ENCODE measurements at regions not wholly inside any gene's neighbourhood (a gene's known extent, or its start where the extent isn't known, plus 50 kb on each side); places are given as distances from the start of the nearest gene placed in this dataset.
"Not testable (repeated sequence)": the region's sequence is repeated elsewhere in the genome, so short reads cannot be mapped to it uniquely, and the experiment has no call there.

- not testable (repeated sequence) for TF ChIP-seq CTCF (conservative IDR thresholded peaks at IDR 0.05; ENCODE audit: low read depth in 2 of 2); ZNF331 (CRISPR knock-in tag; IDR thresholded peaks at IDR 0.05; ENCODE audit: low read depth); EZH2phosphoT487 (IDR thresholded peaks at IDR 0.05; ENCODE audit: unreplicated experiment); ETS1 (IDR thresholded peaks at IDR 0.05); REST (IDR thresholded peaks at IDR 0.05; ENCODE audit: unreplicated experiment); EZH2 (IDR thresholded peaks at IDR 0.05; ENCODE audit: low read depth, unreplicated experiment); POLR2AphosphoS5 (IDR thresholded peaks at IDR 0.05; ENCODE audit: low read depth); JUNB (IDR thresholded peaks at IDR 0.05; ENCODE audit: unreplicated experiment); ZNF114 (CRISPR knock-in tag; IDR thresholded peaks at IDR 0.05)
Measured at GRCh38 chr6:105858639-105859038, 227.5 kb upstream of the PRDM1 start.
